PC-3 (cell line): ENCODE measurements at regions not wholly inside any gene's neighbourhood (a gene's known extent, or its start where the extent isn't known, plus 50 kb on each side); places are given as distances from the start of the nearest gene placed in this dataset.

Experiments used
- EZH2 ChIP-seq: fragments of 300-600 bp; sonication (generic); IDR thresholded peaks from one replicate; pipeline ENCODE4 v1.6.1; 2017; ENCODE audit warnings: antibody characterized with exemption, mild to moderate bottlenecking, low read length; ENCODE audit not compliant: unreplicated experiment
- TF ChIP-seq, protein P1 (sequence below): fragments of 300-600 bp; sonication (generic); conservative IDR thresholded peaks from 2 replicates; pipeline ENCODE4 v1.5.1; 2017; ENCODE audit warnings: antibody characterized with exemption, low read depth, mild to moderate bottlenecking, low read length

DNA sequence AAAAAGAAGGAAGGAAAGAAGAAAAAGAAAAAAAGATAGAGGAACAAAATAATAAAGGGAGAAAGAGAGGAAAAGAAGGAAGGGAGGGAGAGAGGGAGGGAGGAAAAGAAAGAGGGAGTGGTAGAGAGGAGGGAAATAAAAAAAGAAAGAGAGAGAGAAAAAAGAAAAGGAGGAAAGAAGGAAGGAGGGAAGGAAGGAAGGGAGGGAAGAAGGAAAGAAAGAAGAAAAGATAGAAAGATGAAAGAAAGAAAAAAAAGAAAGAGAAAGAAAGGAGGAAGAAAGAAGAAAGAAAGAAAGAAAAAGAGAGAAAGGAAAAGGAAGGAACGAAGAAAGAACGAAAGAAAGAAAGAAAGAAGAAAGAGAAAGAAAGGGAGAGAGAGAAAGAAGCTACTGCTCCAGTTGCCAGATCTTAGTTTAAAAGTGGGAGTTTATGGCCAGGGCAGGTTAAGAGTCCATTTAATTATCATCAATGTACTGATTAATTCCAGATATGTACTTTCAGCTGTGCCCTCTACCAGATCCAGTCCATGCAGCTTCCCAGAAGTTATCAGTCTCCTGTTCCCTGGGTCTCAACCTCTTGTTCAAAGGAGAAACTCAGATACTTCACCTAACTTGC lies 1378.5 kb upstream of the NUDT12 start:
- TF ChIP-seq, protein P1, sequence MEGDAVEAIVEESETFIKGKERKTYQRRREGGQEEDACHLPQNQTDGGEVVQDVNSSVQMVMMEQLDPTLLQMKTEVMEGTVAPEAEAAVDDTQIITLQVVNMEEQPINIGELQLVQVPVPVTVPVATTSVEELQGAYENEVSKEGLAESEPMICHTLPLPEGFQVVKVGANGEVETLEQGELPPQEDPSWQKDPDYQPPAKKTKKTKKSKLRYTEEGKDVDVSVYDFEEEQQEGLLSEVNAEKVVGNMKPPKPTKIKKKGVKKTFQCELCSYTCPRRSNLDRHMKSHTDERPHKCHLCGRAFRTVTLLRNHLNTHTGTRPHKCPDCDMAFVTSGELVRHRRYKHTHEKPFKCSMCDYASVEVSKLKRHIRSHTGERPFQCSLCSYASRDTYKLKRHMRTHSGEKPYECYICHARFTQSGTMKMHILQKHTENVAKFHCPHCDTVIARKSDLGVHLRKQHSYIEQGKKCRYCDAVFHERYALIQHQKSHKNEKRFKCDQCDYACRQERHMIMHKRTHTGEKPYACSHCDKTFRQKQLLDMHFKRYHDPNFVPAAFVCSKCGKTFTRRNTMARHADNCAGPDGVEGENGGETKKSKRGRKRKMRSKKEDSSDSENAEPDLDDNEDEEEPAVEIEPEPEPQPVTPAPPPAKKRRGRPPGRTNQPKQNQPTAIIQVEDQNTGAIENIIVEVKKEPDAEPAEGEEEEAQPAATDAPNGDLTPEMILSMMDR, result no peak
- TF ChIP-seq EZH2, result no peak
